Erythroblast (primary cell): ENCODE measurements at regions not wholly inside any gene's neighbourhood (a gene's known extent, or its start where the extent isn't known, plus 50 kb on each side); places are given as distances from the start of the nearest gene placed in this dataset.

ENCODE experiments used
- GATA1 ChIP-seq: IDR thresholded peaks from 2 replicates; pipeline ENCODE4 v1.6.1; 2011; ENCODE audit warnings: low read depth, mild to moderate bottlenecking, control low read depth, low read length, moderate library complexity
- POLR2A ChIP-seq: IDR thresholded peaks from 2 replicates; pipeline ENCODE4 v1.6.1; 2011; ENCODE audit warnings: mild to moderate bottlenecking, low read length

- TF ChIP-seq POLR2A (no peak), GATA1 (no peak)
Measured at GRCh38 chr5:52007230-52007858, 624.1 kb downstream of the ISL1 start.
